GM23338 (cell line): ENCODE measurements at regions not wholly inside any gene's neighbourhood (a gene's known extent, or its start where the extent isn't known, plus 50 kb on each side); places are given as distances from the start of the nearest gene placed in this dataset.

Source experiments
- CREB1 ChIP-seq: fragments of 250-450 bp; sonication (Bioruptor Pico); IDR thresholded peaks from 2 replicates; pipeline ENCODE4 v1.5.0; 2020; ENCODE audit warnings: low read depth, mild to moderate bottlenecking, moderate library complexity
- EZH2 ChIP-seq: fragments of 200-600 bp; sonication (generic); IDR thresholded peaks from one replicate; pipeline ENCODE4 v1.8.0; 2017; ENCODE audit warnings: antibody characterized with exemption, mild to moderate bottlenecking, low read depth; ENCODE audit not compliant: unreplicated experiment
- EZH2phosphoT487 ChIP-seq: fragments of 200-600 bp; sonication (generic); IDR thresholded peaks from one replicate; pipeline ENCODE4 v1.8.1; 2018; ENCODE audit warnings: antibody characterized with exemption; ENCODE audit not compliant: unreplicated experiment
- JUNB ChIP-seq: IDR thresholded peaks from one replicate; pipeline ENCODE4 v1.6.1; 2016; ENCODE audit warnings: antibody characterized with exemption; ENCODE audit not compliant: unreplicated experiment
- POLR2AphosphoS5 ChIP-seq: IDR thresholded peaks from 2 replicates; pipeline ENCODE4 v1.6.1; 2016; ENCODE audit warnings: antibody characterized with exemption, low read depth
- STAT1 ChIP-seq: IDR thresholded peaks from one replicate; pipeline ENCODE4 v1.6.1; 2016; ENCODE audit warnings: antibody characterized with exemption; ENCODE audit not compliant: unreplicated experiment
- ZNF114 ChIP-seq: fragments of 250-450 bp; sonication (Bioruptor Pico); IDR thresholded peaks from 2 replicates; pipeline ENCODE4 v1.5.0; 2020; ENCODE audit warnings: mild to moderate bottlenecking, moderate library complexity
- ZNF331 ChIP-seq: fragments of 250-450 bp; sonication (Bioruptor Pico); IDR thresholded peaks from 2 replicates; pipeline ENCODE4 v1.5.0; 2020; ENCODE audit warnings: low read depth, mild to moderate bottlenecking, moderate library complexity
- ZNF462 ChIP-seq: fragments of 250-450 bp; sonication (Bioruptor Pico); IDR thresholded peaks from 2 replicates; pipeline ENCODE4 v1.5.0; 2020; ENCODE audit warnings: mild to moderate bottlenecking, moderate library complexity
- TF ChIP-seq, protein P1 (sequence below), 2 experiments: fragments of 200-600 bp in 1 of 2; sonication (generic) in 1 of 2; conservative IDR thresholded peaks; 2 replicates each; pipeline versions ENCODE4 v1.5.1 to v1.6.1; 2016 to 2017; ENCODE audit warnings: antibody characterized with exemption in 2 of 2, low read depth in 2 of 2, mild to moderate bottlenecking in 2 of 2, moderate library complexity in 1 of 2
- TF ChIP-seq, protein P2 (sequence below): IDR thresholded peaks from one replicate; pipeline ENCODE4 v1.6.1; 2018; ENCODE audit warnings: antibody characterized with exemption; ENCODE audit not compliant: unreplicated experiment

DNA sequence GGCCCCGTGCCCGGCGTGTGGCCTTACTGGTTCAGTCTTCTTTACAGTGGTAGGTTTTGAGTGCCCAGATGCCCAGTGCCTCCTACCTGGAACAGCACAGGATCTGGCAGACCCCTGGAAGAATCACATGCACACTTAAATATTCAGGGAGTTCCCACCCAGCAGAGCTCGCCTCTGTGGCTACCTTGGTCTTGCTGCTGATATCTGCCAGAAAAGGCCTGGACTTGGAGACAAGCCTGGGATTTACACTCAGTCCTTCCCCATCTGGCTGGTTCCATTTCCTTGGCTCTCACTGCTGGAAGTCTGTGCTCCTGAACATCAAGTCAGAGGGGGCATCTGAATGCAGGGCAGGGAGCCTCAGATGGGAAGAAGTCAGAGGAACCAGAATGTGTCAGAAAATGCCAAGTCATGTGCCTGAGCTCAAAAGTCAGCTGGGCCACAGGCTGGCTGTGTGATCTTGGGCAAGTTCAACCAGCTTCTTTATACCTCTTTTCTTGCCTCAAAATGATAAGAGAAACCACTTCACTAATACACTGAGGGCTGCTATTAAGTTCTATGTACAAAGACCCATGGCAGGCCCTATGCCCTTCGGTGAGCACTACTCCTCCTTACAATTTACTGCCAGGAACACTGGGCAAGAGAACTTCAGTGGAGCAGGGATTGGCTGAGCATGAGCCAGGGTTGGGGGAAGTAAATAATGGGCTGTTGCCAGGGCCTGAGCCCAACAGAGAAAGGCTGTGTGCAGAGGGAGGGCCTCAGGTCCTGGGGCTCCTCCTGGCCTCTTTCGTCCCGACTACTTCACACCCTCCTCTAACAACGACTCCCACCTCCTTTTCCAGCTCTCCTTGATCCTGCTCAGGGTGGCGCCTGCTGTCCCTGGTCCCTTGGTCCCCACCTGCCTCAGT is 135.9 kb downstream of the GPCPD1 start:
- TF ChIP-seq EZH2 (no peak), EZH2phosphoT487 (no peak), CREB1 (CRISPR knock-in tag) (no peak), POLR2AphosphoS5 (no peak), JUNB (no peak), ZNF114 (no peak), ZNF331 (CRISPR knock-in tag) (no peak), ZNF462 (CRISPR knock-in tag) (no peak), STAT1 (no peak)
- TF ChIP-seq, protein P1, sequence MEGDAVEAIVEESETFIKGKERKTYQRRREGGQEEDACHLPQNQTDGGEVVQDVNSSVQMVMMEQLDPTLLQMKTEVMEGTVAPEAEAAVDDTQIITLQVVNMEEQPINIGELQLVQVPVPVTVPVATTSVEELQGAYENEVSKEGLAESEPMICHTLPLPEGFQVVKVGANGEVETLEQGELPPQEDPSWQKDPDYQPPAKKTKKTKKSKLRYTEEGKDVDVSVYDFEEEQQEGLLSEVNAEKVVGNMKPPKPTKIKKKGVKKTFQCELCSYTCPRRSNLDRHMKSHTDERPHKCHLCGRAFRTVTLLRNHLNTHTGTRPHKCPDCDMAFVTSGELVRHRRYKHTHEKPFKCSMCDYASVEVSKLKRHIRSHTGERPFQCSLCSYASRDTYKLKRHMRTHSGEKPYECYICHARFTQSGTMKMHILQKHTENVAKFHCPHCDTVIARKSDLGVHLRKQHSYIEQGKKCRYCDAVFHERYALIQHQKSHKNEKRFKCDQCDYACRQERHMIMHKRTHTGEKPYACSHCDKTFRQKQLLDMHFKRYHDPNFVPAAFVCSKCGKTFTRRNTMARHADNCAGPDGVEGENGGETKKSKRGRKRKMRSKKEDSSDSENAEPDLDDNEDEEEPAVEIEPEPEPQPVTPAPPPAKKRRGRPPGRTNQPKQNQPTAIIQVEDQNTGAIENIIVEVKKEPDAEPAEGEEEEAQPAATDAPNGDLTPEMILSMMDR (conservative IDR thresholded peaks at IDR 0.05; ENCODE audit: low read depth in 2 of 2), result no peak
- TF ChIP-seq, protein P2, sequence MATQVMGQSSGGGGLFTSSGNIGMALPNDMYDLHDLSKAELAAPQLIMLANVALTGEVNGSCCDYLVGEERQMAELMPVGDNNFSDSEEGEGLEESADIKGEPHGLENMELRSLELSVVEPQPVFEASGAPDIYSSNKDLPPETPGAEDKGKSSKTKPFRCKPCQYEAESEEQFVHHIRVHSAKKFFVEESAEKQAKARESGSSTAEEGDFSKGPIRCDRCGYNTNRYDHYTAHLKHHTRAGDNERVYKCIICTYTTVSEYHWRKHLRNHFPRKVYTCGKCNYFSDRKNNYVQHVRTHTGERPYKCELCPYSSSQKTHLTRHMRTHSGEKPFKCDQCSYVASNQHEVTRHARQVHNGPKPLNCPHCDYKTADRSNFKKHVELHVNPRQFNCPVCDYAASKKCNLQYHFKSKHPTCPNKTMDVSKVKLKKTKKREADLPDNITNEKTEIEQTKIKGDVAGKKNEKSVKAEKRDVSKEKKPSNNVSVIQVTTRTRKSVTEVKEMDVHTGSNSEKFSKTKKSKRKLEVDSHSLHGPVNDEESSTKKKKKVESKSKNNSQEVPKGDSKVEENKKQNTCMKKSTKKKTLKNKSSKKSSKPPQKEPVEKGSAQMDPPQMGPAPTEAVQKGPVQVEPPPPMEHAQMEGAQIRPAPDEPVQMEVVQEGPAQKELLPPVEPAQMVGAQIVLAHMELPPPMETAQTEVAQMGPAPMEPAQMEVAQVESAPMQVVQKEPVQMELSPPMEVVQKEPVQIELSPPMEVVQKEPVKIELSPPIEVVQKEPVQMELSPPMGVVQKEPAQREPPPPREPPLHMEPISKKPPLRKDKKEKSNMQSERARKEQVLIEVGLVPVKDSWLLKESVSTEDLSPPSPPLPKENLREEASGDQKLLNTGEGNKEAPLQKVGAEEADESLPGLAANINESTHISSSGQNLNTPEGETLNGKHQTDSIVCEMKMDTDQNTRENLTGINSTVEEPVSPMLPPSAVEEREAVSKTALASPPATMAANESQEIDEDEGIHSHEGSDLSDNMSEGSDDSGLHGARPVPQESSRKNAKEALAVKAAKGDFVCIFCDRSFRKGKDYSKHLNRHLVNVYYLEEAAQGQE, result no peak
